ENCODE measurements at regions not wholly inside any gene's neighbourhood (a gene's known extent, or its start where the extent isn't known, plus 50 kb on each side); places are given as distances from the start of the nearest gene placed in this dataset.

- no peaks in the 10 kb centered on the region; the same call in 1 of the 2 replicates for H3K4me1 ChIP-seq (ENCODE audit: insufficient read depth, low read length)
- no peak overlapping the region for H3K4me2 ChIP-seq (ENCODE audit: insufficient read depth, insufficient read length, low read length)
- H3K9me3 Mint-ChIP-seq, result no peaks in the 10 kb centered on the region
- no peak overlapping the region for H3K56ac ChIP-seq (ENCODE audit: insufficient read length, low read depth, low read length)
- H3K18ac ChIP-seq (ENCODE audit: insufficient read length, low read depth, low read length), result no peak overlapping the region
- H3K79me2 ChIP-seq (ENCODE audit: insufficient read depth, low read length), result no peaks in the 10 kb centered on the region
- no peak overlapping the region for H2BK120ac ChIP-seq (ENCODE audit: low read depth, low read length, poor library complexity, severe bottlenecking)
- H3K79me1 ChIP-seq (ENCODE audit: insufficient read depth, low read depth, low read length, poor library complexity, severe bottlenecking), result no peaks in the 10 kb centered on the region
- H3K4me1 Mint-ChIP-seq, result no peaks in the 10 kb centered on the region
- no peak overlapping the region for H3K4ac ChIP-seq (ENCODE audit: low read depth, low read length)
- H3K23me2 ChIP-seq (ENCODE audit: insufficient read length, low read depth, low read length, poor library complexity, severe bottlenecking), result no peaks in the 10 kb centered on the region
- no peak overlapping the region for H3K4me3 Mint-ChIP-seq
- H3K36me3 Mint-ChIP-seq (ENCODE audit: insufficient read depth in 1 of 3, low read depth in 3 of 3), result no peaks in the 10 kb centered on the region
- no peak for DNase-seq
- no peak overlapping the region for H4K5ac ChIP-seq (ENCODE audit: insufficient read length, low read depth, low read length)
- no peaks in the 10 kb centered on the region for H4K20me1 ChIP-seq (ENCODE audit: control insufficient read depth, insufficient read depth, insufficient read length)
- H2BK20ac ChIP-seq (ENCODE audit: low read depth, low read length, poor library complexity, severe bottlenecking), result no peak overlapping the region
- no peak overlapping the region for H3K14ac ChIP-seq (ENCODE audit: insufficient read depth, low read length)
- H4K8ac ChIP-seq (replicated peaks; ENCODE audit: insufficient read length, low read depth, low read length), result no peak overlapping the region
- no peak overlapping the region for H2AFZ ChIP-seq (ENCODE audit: low read length)
- TF ChIP-seq, protein P1, sequence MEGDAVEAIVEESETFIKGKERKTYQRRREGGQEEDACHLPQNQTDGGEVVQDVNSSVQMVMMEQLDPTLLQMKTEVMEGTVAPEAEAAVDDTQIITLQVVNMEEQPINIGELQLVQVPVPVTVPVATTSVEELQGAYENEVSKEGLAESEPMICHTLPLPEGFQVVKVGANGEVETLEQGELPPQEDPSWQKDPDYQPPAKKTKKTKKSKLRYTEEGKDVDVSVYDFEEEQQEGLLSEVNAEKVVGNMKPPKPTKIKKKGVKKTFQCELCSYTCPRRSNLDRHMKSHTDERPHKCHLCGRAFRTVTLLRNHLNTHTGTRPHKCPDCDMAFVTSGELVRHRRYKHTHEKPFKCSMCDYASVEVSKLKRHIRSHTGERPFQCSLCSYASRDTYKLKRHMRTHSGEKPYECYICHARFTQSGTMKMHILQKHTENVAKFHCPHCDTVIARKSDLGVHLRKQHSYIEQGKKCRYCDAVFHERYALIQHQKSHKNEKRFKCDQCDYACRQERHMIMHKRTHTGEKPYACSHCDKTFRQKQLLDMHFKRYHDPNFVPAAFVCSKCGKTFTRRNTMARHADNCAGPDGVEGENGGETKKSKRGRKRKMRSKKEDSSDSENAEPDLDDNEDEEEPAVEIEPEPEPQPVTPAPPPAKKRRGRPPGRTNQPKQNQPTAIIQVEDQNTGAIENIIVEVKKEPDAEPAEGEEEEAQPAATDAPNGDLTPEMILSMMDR (conservative IDR thresholded peaks at IDR 0.05), result no peak
- H2BK12ac ChIP-seq (ENCODE audit: insufficient read length, low read depth, low read length), result no peak overlapping the region
- no CpG with 5 or more reads among the region's 3 CpGs for WGBS (ENCODE audit: extremely low coverage, insufficient read length, low lambda C conversion rate)
- no peak overlapping the region for H2BK15ac ChIP-seq (ENCODE audit: low read depth, low read length)
- no peak overlapping the region for H3K23ac ChIP-seq (ENCODE audit: insufficient read length, low read depth, low read length)
- H3T11ph ChIP-seq (ENCODE audit: low read length), result no peak overlapping the region
- H2BK5ac ChIP-seq (ENCODE audit: insufficient read length, low read length), result no peak overlapping the region
- H2AK5ac ChIP-seq (ENCODE audit: insufficient read length, low read length), result no peak overlapping the region
- H4K91ac ChIP-seq (ENCODE audit: insufficient read length, low read depth, low read length), result no peak overlapping the region
- H3K27me3 Mint-ChIP-seq (ENCODE audit: low read depth), result peaks cover 3% of the 10 kb centered on the region
- H3K9me3 ChIP-seq (ENCODE audit: control insufficient read depth, low read depth, low read length), result no peaks in the 10 kb centered on the region
- H3K9ac ChIP-seq (ENCODE audit: extremely low read depth, insufficient read length, low read length), result no peak overlapping the region
- H3K27me3 ChIP-seq (ENCODE audit: insufficient read depth, low read length), result no peaks in the 10 kb centered on the region
- H3K27ac Mint-ChIP-seq, result no peak overlapping the region
- H3K27ac ChIP-seq (ENCODE audit: insufficient read length, low read depth, low read length), result no peak overlapping the region
Observed at GRCh38 chr12:22118238-22118790, 72.3 kb downstream of the CMAS start.
